Left ventricle myocardium superior (tissue), 1 donor: ENCODE measurements at regions not wholly inside any gene's neighbourhood (a gene's known extent, or its start where the extent isn't known, plus 50 kb on each side); places are given as distances from the start of the nearest gene placed in this dataset.
"Not testable (repeated sequence)": the region's sequence is repeated elsewhere in the genome, so short reads cannot be mapped to it uniquely, and the experiment has no call there.

Experiments
- ATAC-seq: fragments of 200-7000 bp; cut with Tn5 transposase; one replicate; pipeline ENCODE4 v1.9.1; 2020; ENCODE audit warnings: mild to moderate bottlenecking, moderate library complexity
- DNase-seq: peaks from one replicate; pipeline ENCODE4 v3.0.0-alpha.2; 2020
- intact Hi-C: fragments of 100-400 bp; cut with micrococcal nuclease; formaldehyde crosslinking; loops from one replicate; pipeline ENCODE4 v1.11.0; 2022
- donor health status: DM: no; HTN: yes; CAD: no; lungs with severe emphysema.

DNA sequence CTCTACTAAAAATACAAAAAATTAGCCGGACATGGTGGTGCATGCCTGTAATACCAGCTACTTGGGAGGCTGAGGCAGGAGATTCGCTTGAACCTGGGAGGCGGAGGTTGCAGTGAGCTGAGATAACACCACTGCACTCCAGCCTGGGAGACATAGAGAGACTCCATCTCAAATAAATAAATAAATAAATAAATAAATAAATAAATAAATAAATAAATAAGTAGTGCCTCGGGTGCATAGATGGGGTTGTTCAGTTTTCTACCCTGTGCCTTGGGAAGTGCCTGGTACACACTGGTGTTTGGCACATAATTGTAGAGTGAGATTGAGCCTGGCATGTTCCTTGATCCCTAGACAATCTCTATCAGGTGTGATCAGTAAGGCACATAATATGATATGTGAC, 111.2 kb upstream of the ESR1 start:
- intact Hi-C loops, DNase-seq, ATAC-seq: not testable (repeated sequence)

DNA sequence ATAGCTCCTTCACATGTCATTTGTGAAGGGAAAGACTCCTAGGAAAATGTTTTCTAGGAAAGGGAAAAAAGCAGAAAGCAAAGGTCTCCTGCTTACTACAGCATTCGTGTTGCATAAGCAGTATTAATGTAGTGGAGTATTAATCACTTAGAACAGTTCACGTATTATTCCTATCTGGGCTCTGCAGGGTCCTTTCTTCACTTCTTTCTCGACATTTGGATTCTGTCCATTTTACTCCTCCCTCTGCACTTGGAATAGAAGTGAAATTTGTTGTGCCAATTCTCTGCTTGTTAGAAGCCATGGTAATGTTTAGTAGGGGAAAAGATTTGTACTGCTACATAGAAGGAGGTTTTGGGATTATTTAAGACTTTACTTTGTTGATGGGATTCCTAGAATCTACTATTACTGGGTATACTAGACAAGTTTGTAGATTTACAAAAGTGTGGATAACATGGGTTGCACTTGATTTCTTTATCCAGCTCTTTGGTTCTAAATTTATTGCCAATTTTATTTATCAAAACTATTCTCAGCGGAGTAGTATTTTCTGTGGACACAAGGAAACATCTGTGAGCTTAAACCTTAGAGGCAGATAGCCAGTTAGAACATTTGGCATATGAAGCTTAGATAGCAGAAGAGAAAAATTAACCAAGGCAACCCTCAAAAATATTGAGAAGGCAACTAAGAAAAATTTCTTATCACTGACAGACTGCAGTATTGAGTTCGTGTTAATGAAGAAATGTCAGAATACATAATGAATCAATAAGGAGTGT, 108.4 kb upstream of the ESR1 start:
- ATAC-seq, result peak; percentile 69
- intact Hi-C loops, result no loop called here
- no peak for DNase-seq

DNA sequence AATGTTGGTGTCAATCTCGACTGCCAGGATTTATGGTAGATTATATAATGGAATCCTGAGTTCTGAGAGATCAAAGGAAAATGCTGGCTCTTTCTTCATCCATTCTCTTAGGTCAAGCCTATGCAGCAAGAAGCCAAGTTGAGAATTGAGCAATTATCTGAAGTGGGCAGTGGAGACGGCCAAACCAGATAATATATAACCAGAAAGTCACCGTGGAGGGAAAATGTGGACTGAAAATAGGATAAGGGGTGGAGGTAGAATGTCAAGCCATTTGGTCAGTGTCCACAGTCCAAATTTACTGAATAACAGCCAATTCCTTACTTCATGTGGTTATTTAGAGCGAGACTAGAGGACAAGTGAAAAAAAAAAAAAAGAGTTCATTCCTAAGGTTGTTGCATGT, 107.8 kb upstream of the ESR1 start:
- no peak for DNase-seq
- intact Hi-C loops, result no loop called here
- ATAC-seq, result peak; percentile 81

DNA sequence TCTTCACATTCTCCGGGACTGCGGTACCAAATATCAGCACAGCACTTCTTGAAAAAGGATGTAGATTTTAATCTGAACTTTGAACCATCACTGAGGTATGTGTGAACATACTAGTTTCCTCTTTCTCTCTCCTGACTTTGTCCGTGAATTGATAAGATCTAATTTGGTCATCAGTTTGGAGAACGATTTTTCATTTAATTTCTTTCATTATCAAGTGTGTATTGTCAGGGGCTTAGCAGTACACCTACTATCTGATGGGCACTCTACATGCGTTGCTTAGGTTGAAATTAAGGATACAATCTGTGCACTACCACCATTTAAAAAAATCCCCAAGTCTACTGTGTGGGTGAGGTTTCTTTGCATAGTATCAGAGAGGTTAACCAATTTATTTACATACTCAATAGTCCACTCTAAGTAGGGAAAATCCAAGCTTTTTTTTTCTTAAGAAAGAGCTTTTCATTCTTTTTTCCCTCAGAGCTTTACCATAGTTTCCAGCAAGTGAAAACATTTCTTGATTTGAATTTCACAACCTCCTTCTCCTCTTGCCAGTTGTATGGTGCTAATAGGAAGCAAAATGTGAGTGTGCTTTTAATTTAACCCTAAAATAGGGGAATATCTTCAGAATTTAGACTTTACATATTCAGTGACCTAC, 105.4 kb upstream of the ESR1 start:
- intact Hi-C loops, result no loop called here
- peak; percentile 19 for ATAC-seq

DNA sequence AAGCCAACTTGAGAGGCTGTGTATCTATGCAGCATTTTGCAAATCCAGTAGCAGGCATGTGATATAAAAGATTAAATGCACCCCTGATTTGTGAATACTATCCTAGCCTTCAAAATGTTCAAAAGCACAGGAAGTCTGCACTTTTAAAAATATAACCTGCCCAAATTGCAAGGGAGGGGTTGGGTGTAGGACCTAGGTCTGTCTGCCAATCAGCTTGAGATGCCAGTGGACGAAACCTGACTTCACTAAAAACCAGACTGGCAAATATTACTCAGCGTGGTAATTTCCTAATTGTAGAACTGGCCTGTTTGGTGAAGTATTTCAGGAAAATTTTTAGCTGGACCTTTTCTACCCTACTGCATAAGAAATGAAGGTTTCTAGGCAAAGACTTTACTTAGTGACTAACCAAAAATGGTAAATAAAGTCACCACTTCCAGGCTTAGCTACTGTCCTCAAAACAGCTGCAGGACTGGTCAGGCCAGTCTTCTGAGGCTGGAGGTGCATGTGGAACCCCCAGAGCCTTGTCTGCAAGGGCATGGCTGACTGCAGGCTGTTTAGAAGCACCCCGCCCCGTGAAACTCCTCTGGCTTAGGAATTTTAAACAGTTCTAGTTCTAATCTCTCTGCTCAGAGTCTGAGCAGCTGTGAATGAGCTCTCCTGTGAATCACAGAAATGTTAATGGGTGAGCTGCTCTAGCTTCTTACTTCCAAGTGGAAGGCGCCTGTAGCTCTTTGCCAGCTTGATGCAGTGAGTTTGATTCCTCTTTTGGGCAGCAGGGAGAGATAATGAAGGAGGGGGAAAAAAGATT, 104.4 kb upstream of the ESR1 start:
- ATAC-seq (peak; percentile 52), DNase-seq (no peak)
- intact Hi-C loops, result no loop called here

More for the DNA sequence above, 105.4 kb upstream of the ESR1 start:
- DNase-seq, result no peak

DNA sequence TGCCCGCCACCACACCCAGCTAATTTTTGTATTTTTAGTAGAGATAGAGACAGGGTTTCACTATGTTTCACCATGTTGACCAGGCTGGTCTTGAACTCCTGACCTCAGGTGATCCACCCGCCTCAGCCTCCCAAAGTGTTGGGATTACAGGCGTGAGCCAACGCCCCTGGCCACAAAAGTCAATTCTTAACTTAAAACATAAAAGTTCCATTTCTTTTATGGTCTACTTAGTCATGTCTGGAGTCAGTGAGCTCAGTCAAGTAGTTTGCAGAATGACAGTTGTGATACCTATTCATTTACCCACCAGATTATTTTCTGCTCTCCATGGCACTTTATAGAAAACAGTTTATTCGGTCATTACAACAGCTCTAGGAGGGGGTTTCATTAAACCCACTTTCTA, 103.1 kb upstream of the ESR1 start:
- no peak for DNase-seq
- ATAC-seq, result no peak
- intact Hi-C loops, result no loop called here

DNA sequence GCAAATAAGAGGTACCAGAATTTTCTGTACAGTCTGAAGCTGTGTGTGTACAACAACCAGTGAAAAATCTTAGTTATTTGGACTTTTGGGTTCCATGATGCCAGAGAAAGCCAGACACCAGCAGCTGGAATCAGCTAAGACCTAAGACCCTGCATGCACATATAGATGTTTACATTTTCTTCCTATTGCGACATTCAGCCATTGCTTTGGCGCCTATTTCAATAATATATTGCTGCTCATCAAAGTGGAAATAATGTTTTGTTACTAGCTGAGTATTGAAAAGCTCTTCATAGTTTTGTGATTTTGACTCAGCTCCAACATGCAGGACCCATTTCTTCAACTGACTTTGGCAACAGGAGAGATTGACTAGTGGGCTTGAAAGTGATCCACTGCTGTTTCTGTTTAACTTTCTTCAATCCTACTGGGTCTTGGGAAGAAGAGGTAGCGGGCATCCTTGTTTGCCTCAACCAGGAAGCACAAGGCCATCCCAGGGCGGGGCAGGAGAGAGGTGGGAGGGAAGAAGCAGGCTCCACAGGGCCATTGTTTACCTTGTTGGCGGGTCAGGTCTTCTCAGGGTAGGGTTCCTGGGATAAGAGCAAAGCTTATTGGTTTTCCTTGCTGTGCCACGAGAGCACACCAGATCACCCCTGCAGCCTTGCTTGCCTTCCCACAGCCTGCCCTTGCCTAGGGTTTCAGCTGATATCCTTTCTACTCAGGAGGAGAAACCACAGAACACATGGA, 101.3 kb upstream of the ESR1 start:
- ATAC-seq (no peak), DNase-seq (no peak)
- intact Hi-C loops, result no loop called here

DNA sequence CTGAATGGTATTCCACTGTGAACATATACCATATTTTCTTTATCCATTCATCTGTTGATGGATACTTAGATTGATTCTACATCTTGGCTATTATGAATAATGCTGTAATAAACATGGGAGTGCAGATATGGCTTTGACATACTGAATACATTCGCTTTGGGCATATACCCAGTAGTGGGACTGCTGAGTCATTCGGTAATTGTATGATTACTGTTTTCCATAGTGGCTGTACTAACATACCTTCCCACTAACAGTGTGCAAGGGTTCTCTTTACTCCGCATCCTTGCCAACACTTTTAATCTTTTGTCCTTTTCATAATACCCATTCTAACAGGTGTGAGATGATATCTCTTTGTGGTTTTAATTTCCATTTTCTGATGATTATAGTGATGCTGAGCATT, 98.2 kb upstream of the ESR1 start:
- no peak for ATAC-seq
- no peak for DNase-seq
- intact Hi-C loops, result no loop called here

DNA sequence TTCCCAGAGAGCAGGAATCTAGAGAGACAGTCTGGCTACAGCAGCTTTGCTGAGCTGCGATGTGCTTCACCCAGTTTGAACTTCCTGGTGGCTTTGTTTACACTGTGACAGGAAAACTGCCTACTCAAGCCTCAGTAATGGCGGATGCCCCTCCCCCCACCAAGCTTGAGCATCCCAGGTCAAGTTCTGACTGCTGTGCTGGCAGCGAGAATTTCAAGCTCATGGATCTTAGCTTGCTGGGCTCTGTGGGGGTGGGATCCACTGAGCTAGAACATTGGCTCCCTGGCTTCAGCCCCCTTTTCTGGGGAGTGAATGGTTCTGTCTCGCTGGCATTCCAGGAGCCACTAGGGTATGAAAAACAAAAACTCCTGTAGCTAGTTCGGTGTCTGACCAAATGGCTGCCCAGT, 91.0 kb upstream of the ESR1 start:
- ATAC-seq, result no peak
- DNase-seq, result no peak
- intact Hi-C loops, result no loop called here

DNA sequence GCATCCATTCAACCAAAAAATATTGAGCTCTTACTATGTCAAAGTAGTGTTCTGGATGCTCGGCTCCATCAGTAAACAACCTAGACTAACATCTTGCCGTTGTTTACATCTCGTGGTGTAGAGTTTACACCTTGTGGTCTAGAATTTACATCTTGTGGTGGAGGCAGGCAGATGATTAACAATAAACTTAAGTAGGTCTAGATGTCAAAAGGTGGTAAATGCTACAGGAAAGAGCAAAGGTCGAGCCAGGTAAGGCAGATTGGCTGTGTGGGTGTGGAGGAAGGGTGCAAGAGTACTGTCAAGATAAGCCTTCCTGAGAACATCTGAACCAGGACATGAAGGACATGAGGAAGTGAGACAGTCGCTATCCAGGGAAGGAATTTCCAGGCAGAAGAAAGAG, 88.4 kb upstream of the ESR1 start:
- DNase-seq, result no peak
- intact Hi-C loops, result no loop called here
- ATAC-seq, result no peak

DNA sequence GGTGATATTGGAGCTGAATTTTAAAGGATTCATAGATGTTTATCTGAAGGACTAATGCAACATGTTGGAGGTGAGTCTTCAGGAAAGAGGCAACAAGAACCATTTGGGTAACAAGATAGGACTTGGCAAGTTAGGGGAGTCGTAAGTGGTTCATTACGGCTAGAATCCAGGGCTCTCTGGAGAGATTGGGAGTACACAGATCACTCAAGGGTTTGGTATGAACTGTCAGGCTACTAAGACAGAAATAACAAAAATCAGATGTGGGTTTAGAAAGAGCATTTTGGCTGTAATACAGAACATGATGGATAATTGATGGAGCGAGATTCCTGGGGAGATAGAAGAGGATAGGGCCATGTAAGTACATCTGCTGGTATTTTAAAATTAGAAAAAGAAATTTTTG, 86.3 kb upstream of the ESR1 start:
- no peak for ATAC-seq
- intact Hi-C loops, result no loop called here

DNA sequence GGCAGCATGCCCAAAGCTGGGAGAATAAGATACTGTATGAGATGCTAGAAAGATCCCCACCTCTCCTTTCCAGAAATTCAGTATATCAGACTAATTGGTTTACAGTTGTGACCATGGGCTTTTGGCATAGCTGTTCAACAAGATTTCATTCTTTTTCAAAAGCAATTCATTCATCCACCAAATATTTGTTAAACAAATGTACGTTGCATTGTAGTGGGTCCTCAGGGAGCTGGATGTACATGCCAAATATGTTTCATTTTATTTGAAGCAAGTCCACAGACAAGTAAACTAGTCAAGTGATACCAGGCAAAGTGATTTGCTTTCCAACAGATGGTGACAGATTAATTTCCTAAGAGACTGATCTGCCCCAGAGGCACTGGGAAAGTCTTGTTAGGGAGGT, 85.8 kb upstream of the ESR1 start:
- intact Hi-C loops, result no loop called here
- no peak for ATAC-seq
- DNase-seq, result no peak

More for the DNA sequence above, 86.3 kb upstream of the ESR1 start:
- DNase-seq, result no peak

DNA sequence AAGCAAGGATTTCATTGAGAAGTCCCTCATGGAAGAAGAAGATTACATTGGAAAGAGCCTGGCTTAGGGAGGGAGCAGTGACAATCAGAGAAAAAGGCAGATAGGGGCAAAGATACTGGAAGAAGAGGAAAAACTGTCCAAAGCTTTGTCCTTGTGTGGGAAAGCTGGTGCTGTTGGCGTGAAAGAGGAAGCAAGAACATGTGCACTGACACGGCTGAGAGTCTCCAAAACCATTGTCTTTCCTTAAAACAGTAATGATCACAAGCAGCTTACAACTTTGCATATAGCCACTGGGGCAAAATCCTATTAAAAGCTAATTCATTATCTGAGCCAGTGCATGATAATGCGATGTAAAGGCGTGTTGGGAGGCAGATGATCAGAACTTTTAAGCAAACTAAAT, 85.1 kb upstream of the ESR1 start:
- ATAC-seq, result no peak

DNA sequence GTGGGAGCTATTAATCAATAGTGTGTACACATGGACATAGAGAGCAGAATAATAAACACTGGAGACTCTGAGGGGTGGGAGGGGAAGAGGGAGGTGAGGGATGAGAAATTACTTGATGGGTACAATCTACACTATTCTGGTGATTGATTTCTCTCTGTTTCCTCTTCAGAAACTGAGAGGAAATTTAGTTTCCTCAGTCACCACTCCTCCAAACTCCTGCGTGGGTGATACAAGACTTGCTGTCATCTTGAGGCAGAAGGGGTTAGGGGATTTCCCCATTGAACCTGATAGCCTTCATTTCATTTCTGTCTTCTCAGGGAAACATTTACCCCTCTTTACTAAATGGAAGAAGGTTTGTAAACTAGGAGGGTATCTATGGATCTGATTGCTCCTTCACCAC, 84.3 kb upstream of the ESR1 start:
- no peak for ATAC-seq
- no peak for DNase-seq
- intact Hi-C loops, result no loop called here

More for the DNA sequence above, 85.1 kb upstream of the ESR1 start:
- intact Hi-C loops, result no loop called here
- no peak for DNase-seq

DNA sequence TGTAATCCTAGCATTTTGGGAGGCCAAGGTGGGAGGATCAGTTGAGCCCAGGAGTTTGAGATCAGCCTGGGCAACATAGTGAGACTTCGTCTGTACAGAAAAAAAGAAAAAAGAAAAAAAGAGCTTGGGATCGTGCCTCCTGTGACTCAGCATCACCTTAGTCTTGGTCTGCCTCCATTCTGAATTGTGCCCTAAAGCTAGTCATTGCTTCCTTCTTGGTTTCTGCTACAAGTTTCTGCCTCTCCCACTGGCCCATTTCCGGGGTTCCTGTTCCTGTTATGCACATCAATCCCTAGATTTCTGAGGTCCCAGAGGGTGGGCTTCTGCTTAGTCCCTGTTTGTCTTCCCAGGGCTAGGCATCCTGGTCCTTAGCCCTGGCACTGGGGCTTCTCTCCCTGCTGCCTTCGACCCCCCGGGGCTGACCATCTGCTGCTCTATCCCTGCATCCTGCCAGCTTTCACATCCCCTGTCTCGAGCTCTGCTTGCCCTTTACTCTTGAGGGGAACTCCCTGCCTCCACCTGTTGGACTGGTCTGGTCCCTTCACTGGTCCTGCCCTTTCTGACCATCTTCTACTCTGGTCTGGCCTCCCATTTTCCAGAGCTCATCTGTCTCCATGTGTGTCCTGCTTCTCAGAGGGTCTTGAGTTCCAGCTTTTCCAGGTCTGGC, 77.5 kb upstream of the ESR1 start:
- no peak for ATAC-seq

DNA sequence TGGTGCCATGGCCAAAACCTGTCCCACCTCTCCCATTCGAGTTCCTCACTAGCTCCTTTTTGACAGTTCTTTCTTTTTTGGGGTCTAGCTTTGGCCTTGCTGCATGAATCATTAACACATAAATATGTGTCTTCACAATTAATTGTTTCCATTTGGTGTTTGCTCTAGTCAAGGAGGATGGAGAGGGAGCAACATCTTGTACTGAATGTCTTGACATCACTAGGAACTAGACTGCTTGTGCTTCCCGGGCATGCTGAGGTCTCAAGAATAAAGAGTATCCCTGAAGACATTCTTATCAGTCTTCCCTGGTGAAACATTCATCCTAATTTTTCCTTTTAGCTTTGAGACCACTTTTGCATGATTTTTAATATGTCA, 77.0 kb upstream of the ESR1 start:
- ATAC-seq (no peak), DNase-seq (no peak)
- intact Hi-C loops, result no loop called here

More for the DNA sequence above, 77.5 kb upstream of the ESR1 start:
- intact Hi-C loops, result no loop called here
- no peak for DNase-seq

DNA sequence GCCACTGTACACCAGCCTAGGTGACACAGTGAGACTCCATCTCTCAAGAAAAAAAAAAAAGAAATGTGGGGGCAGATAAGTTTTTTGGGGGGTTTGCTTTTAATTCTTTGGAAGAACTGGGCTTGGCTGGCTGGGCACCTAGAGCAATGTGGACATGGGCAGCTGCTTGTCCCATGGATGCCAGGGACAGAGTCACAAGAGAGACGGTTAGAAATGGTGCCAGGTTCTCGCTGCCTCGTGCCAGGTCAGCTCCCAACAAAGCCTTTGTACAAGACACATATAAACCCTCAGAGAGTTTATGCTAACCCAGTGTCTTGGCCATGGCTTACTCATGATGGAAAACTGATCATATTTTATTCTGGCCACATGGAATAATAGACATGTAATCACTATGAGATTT, 76.2 kb upstream of the ESR1 start:
- intact Hi-C loops, result no loop called here
- ATAC-seq, result peak; percentile 52
- no peak for DNase-seq

DNA sequence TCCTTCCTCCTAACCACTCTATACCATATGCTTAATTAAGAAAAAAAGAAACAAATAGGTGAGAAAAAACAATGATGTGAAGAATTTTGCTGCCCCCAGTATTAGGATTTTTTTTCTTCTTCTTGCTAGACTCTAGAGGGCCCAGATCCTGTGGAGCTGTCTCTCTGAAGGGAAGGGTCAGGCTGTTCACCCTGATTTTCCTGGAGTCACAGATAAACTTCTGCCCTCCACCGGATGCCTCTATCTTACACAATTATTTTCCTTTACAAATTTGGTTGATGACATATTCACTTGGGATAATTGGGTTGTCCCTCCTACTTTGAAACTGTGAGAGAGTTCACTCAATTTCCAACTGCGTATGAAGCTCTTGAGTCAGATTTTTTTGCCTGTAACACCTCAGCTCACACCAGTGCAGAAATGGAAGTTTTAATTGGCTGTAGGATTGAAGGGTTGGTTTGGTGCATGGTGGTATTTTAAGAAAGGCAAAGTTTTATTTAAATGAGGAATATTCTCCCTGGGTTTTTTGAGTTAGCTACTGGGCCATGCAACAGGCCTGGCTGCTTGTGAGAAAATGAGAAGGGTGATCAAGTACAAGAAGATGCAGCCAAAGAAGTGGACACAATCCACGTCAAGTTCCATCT, 73.7 kb upstream of the ESR1 start:
- ATAC-seq (no peak), DNase-seq (no peak)
- intact Hi-C loops, result no loop called here

DNA sequence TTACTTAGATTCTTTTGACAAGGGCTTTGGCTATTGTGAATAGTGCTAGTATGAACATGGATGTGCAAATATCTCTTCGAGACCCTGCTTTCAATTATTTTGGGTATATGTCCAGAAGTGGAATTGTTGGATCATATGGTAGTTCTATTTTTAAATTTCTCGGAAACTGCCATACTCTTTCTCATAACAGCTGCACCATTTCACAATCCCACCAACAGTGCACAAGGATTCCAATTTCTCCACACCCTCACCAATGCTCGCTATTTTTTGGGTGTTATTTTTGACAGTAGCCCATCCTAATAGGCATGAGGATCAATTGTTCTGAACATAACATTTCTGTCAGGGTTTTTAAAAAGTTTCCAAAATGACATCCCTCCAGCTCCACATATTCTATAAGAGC, 69.2 kb upstream of the ESR1 start:
- DNase-seq (no peak), ATAC-seq (no peak)
- intact Hi-C loops, result no loop called here
